NB4 (cell line): ENCODE measurements at regions not wholly inside any gene's neighbourhood (a gene's known extent, or its start where the extent isn't known, plus 50 kb on each side); places are given as distances from the start of the nearest gene placed in this dataset.

Experiments
- CTCF ChIP-seq: IDR thresholded peaks from one replicate; pipeline ENCODE4 v1.5.1; 2012; ENCODE audit warnings: low read depth, low read length
- MAX ChIP-seq: IDR thresholded peaks from 2 replicates; pipeline ENCODE4 v1.6.1; 2011; ENCODE audit warnings: low read depth, low read length
- POLR2A ChIP-seq: IDR thresholded peaks from 2 replicates; pipeline ENCODE4 v1.6.1; 2011; ENCODE audit warnings: mild to moderate bottlenecking; ENCODE audit not compliant: insufficient read length; ENCODE audit errors: extremely low read depth

GRCh38 chr1:22359427-22359826, 92.2 kb upstream of the ZBTB40 start:
- TF ChIP-seq CTCF, result no peak
- no peak for TF ChIP-seq MAX
- TF ChIP-seq POLR2A, result no peak
